Iris pigment epithelial cell (primary cell): ENCODE measurements at regions not wholly inside any gene's neighbourhood (a gene's known extent, or its start where the extent isn't known, plus 50 kb on each side); places are given as distances from the start of the nearest gene placed in this dataset.
"Not testable (repeated sequence)": the region's sequence is repeated elsewhere in the genome, so short reads cannot be mapped to it uniquely, and the experiment has no call there.

Experiments
- DNase-seq: peaks from one replicate; pipeline ENCODE4 v3.0.0-alpha.2; 2011; ENCODE audit warnings: low read depth

DNA sequence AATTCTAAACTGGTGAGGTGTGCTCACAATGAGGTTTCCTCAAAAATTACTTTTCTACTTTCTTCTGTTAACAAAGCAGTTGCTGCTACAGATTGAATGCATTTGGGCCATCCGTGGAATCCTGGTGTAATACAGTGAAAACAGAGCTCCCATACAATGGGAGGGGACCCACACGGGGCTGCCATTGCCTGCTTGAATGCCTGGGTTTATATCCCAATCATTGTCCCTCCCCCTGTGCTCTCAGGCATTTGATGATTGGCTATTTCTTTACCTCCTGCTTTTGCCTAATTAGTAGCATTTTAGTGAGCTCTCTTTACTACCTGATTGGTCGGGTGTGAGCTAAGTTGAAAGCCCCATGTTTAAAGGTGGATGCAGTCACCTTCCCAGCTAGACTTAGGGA lies 52.9 kb upstream of the CSF1 start:
- DNase-seq: not testable (repeated sequence)

- not testable (repeated sequence) for DNase-seq
These were observed 54.7 kb upstream of the CSF1 start for GRCh38 chr1:109855986-109856385.

DNA sequence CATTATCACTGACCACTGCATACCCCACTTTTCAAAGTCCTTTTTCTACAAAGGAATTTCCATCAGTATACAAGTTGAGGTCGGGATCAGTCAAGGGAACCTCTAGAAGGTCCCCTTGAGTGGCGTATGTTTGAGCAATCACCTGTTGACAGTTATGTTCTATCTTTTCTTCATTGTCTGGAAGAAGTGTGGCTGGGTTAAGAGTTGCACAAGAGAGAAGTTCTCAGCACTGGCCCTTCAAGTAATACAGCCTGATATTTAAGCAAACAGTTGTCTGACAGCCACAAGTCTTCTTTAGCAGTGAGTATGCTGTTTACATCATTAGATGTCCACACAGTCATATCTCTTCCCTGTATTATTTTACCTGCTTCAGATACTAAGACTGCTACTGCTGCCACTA lies 56.7 kb upstream of the CSF1 start:
- DNase-seq: not testable (repeated sequence)

GRCh38 chr1:109852221-109853015 lies 58.2 kb upstream of the CSF1 start:
- peak; percentile 56 for DNase-seq

DNA sequence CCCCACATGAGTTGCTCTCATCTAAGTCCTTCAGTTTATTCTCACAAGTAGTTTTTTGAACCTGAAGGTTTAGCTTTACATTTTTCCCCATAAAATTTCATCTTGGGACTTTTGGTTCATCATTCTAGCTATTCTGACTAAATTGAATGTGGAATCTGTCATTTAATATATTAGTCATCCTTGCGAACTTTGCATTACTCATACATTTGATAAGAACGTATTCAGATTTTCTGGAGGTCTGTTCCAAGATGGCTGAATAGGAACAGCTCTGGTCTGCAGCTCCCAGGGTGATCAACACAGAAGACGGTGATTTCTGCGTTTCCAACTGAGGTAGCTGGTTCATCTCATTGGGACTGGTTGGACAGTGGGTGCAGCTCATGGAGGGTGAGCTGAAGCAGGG lies 59.8 kb upstream of the CSF1 start:
- DNase-seq: peak; percentile 56

GRCh38 chr1:109850194-109850593 lies 60.5 kb upstream of the CSF1 start:
- DNase-seq: no peak

- DNase-seq: no peak
These were observed 61.0 kb upstream of the CSF1 start for GRCh38 chr1:109849655-109850054.

DNA sequence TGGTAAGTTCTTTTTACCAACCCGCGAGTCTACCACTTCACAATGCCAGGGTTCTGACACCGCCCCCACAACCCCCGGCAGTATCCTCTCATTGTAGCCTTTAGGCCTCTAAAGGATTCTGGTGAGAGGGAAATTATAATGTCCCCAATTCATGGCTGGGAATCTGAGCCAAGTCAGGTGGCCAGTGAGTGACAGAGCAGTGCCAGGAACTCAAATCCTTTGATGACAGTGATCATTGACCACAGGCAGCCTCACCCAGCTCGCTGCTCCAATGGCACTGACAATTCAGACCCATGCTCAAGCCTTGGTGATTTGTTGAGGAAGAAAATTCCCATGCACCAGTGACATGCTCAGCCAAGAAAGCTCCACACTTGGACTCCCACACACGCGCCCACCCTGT lies 63.4 kb upstream of the CSF1 start:
- DNase-seq: no peak

DNA sequence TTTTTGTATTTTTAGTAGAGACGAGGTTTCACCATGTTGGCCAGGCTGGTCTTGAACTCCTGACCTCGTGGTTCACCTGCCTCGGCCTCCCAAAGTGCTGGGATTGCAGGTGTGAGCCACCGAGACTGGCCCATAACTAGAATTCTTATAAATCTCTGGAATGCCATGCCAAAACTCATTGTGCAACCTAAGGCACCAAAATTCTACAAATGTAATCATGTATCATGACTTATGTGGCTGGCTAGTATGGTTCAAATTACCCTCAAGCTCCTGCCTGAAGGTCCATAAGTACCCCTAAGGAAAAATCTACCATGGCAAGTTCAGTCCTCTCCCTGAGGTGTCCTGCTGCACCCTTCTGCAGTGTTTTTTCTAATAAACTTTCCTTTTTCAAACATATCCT lies 63.8 kb upstream of the CSF1 start:
- DNase-seq: no peak

DNA sequence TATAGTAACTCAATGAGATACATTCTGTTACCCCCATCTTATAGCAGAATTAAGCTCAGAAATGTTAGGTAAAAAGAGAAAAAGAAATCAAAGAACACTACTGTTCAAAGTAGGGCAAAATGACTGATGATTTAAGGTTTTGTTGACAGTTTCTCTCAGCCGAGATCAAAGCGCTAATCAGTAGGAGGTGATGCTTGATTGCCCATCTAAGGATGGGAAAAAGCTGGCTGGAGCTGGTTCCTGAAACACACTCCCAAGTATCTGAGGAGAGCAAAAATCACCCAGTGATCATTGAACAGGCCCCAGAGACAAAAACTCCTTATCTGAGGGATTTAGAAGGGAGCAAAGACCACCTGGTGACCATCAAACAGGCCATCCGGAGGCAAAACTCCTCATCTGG lies 64.5 kb upstream of the CSF1 start:
- no peak for DNase-seq

GRCh38 chr1:109845658-109846057 lies 65.0 kb upstream of the CSF1 start:
- no peak for DNase-seq

- DNase-seq: no peak
These were observed 66.0 kb upstream of the CSF1 start for GRCh38 chr1:109844609-109845008.

DNA sequence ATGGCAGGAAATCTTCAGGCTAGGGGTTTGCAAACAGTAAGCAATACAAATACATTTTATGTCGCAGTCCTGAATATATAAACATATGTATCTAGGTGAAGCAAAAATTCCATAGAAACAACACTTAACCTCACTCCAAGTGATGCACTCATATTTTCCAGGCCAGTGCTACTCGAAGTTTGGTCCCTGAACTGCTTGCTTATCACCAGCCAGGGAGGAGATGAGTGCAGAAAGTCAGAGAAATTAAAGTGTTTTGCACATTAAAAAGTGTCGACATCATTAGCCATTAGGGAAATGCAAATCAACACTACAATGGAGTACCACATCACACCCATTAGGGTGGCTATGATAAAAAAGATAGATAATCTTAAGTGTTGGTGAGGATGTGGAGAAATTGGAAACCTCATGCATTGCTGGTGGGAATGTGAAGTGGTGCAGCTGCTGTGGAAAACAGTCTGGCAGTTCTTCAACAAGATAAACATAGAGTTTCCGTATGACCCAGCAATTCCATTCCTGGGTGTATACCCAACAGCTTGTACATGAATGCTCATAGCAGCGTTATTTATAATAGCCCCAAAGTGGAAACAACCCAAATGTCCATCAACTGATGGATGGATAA lies 70.5 kb upstream of the CSF1 start:
- DNase-seq: peak; percentile 28

DNA sequence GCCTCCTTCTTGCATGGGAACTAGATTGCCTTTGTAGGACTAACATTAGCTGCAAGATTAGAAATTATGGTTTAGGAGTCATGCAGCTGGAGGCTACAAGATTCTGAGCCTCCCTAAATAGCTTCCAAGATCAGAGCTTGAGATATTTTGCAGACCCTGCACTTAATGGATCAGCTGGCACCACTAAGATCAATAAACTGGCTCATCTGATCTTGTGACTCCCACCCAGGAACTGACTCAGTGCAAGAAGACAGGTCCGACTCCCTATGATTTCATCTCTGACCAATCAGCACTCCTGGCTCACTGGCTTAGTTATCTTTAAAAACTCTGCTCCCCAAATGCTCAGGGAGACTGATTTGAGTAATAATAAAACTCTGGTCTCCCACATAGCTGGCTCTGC lies 71.4 kb upstream of the CSF1 start:
- DNase-seq: peak; percentile 32

DNA sequence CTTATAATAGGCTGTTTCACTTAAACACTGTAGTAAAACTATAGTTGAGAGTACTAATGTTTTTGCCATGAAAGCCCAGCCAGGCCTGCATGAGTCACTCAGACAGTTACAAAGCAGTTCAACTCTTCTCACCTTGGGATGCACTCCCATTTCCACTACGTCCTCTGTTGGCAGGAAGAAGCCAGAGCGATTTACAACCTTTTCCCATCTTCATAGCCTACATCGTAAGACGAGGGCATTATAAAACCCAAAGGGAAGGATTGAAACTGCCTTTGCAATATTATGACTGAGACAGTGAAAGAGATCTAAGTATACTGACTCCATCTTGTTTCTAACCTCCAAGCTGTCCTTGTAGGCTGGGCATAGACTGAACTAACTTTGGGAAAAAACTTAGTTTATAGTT lies 71.8 kb upstream of the CSF1 start:
- DNase-seq: peak; percentile 82

DNA sequence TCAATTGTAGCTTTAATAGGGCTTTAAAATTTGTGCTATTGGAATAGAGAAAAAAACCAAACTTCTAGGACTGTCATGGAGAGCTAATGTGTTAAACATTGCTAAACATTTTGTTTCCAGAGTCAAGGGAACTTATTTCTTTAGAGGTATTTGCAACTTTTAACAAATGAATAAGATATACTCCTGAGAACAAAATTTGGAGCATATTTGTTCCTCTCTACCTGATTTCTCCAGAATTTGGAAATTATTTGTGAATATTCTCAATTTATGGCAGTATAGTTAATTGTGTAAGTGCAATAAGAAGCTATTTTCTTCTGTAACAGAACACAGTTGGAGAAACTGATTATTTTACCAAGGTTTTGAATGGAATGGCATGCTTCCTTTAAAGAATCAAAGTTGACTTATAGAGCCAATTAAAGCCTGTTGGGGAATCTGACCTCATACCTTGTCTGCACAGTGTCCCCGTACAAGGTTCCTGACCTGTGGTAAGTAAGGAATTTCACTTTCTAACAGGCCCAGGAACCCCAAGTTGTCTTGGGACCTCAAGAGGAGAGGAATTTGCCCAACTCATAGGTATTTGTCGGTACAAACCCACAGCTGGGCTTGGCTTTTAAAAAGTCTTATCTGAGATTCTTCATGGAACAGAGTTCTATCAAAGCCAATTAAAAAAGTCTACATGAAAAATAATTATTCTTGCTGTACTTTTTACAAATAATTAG lies 72.6 kb upstream of the CSF1 start:
- no peak for DNase-seq

DNA sequence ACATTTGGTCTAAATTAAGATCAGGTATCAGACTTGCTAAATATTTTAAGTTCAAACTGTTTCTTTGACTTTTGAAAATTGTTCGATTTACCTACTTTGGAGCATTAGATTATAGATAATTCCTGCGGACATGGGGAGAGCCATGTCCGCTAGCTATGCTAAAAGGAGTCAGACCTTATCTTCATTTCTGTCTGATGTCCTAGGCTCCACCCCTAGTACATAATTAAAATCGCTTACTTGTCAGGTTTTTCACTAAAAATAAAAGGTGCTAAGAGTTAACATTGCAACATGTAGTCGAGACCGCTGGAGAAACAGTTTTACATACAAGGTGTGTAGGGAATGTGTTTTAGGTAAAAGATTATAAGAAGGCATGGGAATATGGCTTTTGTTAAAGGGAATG lies 71.9 kb upstream of the EPS8L3 start:
- DNase-seq: not testable (repeated sequence)

GRCh38 chr1:109834951-109835350 lies 71.2 kb upstream of the EPS8L3 start:
- DNase-seq: no peak

- no peak for DNase-seq
These were observed 69.2 kb upstream of the EPS8L3 start for GRCh38 chr1:109832945-109833344.

GRCh38 chr1:109828756-109829505 lies 65.2 kb upstream of the EPS8L3 start:
- no peak for DNase-seq

DNA sequence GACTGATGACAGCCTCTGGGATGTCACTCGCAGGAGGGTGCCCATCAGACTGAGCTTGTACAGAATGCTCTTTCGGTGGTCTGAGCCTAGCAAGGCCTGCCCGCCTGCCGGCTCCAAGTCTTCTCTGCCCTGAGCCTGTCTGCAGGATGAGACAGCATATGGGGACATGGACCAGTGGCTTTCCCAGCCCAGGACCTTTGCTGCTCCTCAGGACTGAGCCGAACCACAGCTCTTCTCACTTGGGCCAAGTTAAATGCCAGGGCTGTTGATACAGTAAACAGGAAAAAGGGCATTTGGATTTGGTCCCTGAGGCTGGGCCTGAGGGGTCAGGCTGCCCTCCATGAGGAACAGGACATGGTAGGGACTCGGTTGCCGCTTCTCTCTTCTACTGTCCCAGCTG lies 64.3 kb upstream of the EPS8L3 start:
- no peak for DNase-seq

DNA sequence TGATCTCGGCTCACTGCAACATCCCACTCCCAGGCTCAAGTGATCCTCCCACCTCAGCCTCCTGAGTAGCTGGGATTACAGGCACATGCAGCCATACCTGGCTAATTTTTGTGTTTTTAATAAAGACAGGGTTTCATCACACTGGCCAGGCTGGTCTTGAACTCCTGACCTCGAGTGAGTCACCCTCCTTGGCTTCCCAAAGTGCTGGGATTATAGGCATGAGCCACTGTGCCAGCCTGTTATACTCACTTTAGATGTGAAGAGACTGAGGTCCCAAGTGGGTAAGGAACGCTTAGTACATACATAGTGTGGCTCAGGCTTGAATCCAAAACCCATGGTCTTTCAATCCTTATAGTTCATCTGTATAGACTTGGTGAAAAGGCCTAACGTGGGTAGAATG lies 63.7 kb upstream of the EPS8L3 start:
- DNase-seq: no peak
